GM10248 (cell line): ENCODE measurements at regions not wholly inside any gene's neighbourhood (a gene's known extent, or its start where the extent isn't known, plus 50 kb on each side); places are given as distances from the start of the nearest gene placed in this dataset.

ENCODE experiments used
- CTCF ChIA-PET: fragments of 300-600 bp; sonication (Branson Sonifier 250); formaldehyde crosslinking; extraction: SDS; loops from one replicate; lab custom pipeline; 2021; ENCODE audit warnings: antibody characterized with exemption; lab: Yijun Ruan, JAX
- POLR2A ChIA-PET: fragments of 350-650 bp; sonication (Branson Sonifier 250); formaldehyde crosslinking; extraction: SDS; loops from one replicate; lab custom pipeline; 2020; ENCODE audit warnings: antibody characterized with exemption; lab: Yijun Ruan, JAX
- DNase-seq: peaks from one replicate; pipeline ENCODE4 v3.0.0; 2012; ENCODE audit errors: extremely low spot score
- TF ChIP-seq, protein P1 (sequence below): IDR thresholded peaks from 2 replicates; pipeline ENCODE4 v1.5.1; 2012; ENCODE audit warnings: mild to moderate bottlenecking, low read depth; ENCODE audit errors: extremely low read depth, missing control alignments, control extremely low read depth

DNA sequence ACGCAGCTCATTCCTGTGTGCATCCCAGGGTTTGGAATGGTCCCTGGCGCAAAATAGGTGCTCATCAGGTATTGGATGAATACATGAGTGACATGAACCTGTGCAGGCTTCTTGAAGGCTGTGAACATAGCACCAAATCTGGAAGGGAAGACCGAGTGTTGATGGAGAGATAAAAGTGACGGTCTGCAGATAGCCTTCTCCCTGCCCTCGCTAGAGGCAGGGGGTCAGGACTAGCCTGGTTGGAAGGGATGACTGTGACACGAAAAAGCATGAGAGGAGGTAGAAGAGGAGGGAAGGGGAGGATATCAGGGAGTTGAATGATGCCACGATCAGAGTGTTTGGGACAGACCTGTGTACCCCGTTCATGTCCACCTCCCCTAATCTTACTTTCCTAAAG lies 267.1 kb downstream of the XXYLT1 start:
- TF ChIP-seq, protein P1, sequence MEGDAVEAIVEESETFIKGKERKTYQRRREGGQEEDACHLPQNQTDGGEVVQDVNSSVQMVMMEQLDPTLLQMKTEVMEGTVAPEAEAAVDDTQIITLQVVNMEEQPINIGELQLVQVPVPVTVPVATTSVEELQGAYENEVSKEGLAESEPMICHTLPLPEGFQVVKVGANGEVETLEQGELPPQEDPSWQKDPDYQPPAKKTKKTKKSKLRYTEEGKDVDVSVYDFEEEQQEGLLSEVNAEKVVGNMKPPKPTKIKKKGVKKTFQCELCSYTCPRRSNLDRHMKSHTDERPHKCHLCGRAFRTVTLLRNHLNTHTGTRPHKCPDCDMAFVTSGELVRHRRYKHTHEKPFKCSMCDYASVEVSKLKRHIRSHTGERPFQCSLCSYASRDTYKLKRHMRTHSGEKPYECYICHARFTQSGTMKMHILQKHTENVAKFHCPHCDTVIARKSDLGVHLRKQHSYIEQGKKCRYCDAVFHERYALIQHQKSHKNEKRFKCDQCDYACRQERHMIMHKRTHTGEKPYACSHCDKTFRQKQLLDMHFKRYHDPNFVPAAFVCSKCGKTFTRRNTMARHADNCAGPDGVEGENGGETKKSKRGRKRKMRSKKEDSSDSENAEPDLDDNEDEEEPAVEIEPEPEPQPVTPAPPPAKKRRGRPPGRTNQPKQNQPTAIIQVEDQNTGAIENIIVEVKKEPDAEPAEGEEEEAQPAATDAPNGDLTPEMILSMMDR = no peak
- POLR2A ChIA-PET = no interaction called here
- CTCF ChIA-PET = interaction anchor here (0.7 to 6.0 kb wide), 5 partner anchors 102 to 321 kb away, joined by 3 to 30 read pairs (median 7); no protein-coding TSS in a partner anchor
- no peak for DNase-seq

DNA sequence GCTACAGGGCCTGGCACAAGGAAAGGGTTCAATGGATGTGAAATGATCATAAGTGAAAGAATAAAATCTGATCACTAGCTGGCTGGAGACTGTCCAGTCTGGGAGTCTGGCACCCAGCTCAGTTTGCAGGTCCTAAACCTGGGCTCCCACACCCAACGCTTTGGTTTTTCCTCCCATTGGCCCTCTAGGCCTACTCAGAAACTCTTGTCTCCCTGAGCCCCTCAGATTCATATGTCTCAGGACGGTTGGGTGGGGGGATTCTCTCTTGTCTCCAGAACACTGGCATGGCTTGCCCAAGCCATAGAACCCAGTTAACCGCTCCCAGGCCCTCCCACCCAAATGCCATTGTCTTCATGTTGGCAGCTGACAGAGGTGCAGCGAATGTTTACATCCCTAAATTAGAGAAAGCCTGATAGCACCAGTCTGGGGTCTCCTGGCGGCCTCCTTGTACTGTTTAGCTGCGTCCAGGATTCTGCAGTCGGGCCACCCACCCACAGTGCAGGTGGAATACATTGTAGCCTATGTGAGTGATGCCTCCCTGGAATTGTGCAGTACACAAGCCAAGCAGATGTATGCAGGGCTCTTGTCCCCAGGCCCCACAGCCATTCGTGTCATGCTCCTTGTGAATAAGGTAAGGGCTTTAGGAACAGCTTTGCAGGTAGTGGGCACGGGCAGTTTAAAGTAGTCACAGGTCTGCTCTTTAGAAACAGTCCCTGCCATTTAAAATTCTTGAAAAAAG lies 266.3 kb downstream of the XXYLT1 start:
- POLR2A ChIA-PET = no interaction called here
- CTCF ChIA-PET = interaction anchor here (1.0 to 1.5 kb wide), 2 partner anchors 25 to 102 kb away, joined by 3 read pairs; no protein-coding TSS in a partner anchor

DNA sequence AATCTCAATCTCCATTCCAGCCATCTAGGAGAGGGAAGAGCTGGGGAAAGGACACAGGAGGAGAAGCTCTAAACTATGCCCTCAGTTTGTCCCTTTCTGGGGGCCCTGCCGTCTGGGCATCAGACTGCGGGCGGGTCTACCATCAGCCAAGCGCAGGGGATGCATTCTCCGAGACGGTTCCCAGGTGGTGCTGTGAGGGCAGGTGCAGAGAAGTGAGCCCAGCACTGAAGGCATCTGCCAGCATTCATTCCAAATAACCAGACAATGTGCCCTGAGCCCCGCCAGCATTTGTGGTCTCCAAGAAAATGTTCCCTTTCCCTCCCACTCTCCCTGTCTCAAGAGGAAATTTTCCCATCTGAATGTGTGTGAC lies 265.7 kb downstream of the XXYLT1 start:
- POLR2A ChIA-PET = no interaction called here
- TF ChIP-seq, protein P1 = no peak
- CTCF ChIA-PET = interaction anchor here (1.0 to 1.5 kb wide), 2 partner anchors 25 to 102 kb away, joined by 3 read pairs; no protein-coding TSS in a partner anchor
- no peak for DNase-seq

More for the DNA sequence above, 266.3 kb downstream of the XXYLT1 start:
- DNase-seq = no peak
- TF ChIP-seq, protein P1 = no peak

DNA sequence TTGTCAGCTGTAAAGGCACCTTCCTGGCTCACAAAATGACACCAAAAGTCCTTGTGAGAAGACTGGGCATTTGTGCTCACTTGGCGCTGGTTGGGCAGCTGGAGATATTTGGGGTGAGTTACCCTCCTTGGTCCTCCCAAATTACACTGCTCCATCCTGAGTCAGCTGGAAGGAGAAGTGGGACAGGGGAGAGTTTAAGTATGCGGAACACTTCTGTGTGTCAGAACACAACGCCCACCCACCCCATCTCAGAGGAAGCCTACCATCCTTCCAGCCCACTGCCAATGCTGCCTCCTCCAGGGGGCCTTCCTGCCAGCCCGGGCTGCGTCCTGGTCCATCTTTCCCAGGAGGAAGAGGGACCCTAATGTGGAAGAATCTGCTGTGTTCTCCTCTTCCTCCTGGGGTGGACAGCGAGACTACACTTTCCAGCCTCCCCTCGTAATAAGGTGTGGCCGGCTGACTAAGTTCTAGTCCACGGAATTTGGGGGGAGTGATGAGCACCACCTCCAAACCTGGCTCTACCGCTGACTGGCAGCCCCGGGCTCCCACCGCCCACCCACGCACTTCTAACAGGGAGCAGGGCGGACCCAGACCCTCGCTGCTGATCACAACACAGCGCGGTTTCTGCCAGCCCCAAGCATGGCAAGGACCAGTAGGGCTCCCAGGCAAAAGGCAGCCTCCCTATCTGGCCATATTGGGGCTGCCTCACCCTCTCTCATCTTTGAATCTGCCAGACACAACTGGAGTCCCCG lies 265.0 kb downstream of the XXYLT1 start:
- no peak for DNase-seq
- ChIA-PET CTCF (interaction anchor here (1.0 to 1.7 kb wide), 3 partner anchors 26 to 264 kb away, joined by 3 to 4 read pairs (median 3); no protein-coding TSS in a partner anchor), POLR2A (no interaction called here)
- TF ChIP-seq, protein P1 = no peak

DNA sequence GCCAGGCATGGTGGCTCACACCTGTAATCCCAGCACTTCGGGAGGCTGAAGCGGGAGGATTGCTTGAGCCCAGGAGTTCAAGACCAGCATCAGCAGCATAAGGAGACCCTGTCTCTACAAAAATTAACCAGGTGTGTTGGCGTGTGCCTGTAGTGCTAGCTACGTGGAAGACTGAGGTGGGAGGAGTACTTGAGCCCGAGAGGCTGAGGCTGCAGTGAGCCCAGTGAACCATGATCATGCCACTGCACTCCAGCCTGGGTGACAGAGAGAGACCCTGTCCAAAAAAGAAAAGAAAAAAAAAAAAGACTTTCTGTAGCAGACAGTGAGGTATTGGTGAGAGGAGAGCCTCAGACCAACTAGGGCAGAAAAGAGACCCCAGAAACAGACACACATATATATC lies 263.8 kb downstream of the XXYLT1 start:
- DNase-seq = no peak
- CTCF ChIA-PET = interaction anchor here (0.9 to 1.7 kb wide), 3 partner anchors 12 to 263 kb away, joined by 3 to 4 read pairs (median 3); no protein-coding TSS in a partner anchor
- POLR2A ChIA-PET = no interaction called here
- TF ChIP-seq, protein P1 = no peak

DNA sequence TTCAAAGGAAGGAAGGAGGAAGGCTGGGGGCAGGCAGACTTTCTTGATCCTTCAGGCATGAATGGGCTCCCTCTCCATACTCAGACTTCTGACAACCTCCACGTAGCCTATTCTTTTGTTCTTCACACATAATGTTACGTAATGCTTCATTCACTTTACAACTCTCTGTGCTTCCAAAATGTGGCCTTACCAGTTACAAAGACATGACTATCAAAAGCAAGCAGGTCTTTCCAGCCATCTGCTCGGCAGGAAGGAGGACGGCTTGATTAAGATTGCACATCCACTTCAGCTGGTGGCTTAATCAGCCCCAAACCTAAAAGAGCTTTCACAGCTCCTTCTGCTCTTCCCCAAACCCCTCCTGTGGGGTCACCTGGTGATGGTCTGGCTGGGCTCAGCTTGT lies 263.2 kb downstream of the XXYLT1 start:
- DNase-seq = no peak
- TF ChIP-seq, protein P1 = no peak
- POLR2A ChIA-PET = no interaction called here
- CTCF ChIA-PET = interaction anchor here (0.9 to 1.8 kb wide), 4 partner anchors 11 to 262 kb away, joined by 3 to 4 read pairs (median 4); no protein-coding TSS in a partner anchor
